ENCODE measurements at regions not wholly inside any gene's neighbourhood (a gene's known extent, or its start where the extent isn't known, plus 50 kb on each side); places are given as distances from the start of the nearest gene placed in this dataset.
"Not testable (repeated sequence)": the region's sequence is repeated elsewhere in the genome, so short reads cannot be mapped to it uniquely, and the experiment has no call there.

DNA sequence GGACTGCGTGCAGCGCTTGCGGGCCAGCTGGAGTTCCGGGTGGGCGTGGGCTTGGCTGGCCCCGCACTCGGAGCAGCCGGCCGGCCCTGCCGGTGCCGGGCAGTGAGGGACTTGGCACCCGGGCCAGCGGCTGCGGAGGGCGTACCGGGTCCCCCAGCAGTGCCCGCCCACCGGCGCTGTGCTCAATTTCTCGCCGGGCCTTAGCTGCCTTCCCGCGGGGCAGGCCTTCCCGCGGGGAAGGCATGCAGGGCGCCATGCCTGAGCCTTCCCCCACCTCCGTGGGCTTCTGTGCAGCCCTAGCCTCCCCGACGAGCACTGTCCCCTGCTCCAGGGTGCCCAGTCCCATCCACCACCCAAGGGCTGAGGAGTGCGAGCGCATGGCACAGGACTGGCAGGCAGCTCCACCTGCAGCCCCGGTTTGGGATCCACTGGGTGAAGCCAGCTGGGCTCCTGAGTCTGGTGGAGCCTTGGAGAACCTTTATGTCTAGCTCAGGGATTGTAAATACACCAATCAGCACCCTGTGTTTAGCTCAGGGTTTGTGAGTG lies 975.0 kb upstream of the NRXN1 start:
- not testable (repeated sequence) for DNase-seq (ENCODE audit: low spot score)

- DNase-seq (ENCODE audit: low spot score): no peak
Observed at GRCh38 chr2:52000151-52000855, 968.4 kb upstream of the NRXN1 start.

DNA sequence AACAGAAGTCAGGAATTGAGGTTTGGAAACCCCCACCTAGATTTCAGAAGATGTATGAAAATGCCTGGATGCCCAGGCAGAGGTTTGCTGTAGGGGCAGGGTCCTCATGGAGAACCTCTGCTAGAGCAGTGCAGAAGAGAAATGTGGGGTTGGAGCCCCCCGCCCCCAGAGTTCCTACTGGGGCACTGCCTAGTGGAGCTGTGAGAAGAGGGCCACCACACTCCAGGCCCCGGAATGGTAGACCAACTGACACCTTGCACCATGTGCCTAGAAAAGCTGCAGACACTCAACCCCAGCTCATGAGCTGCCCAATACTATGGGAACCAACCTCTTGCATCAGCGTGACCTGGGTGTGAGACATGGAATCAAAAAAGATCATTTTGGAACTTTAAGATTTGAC lies 967.0 kb upstream of the NRXN1 start:
- DNase-seq (ENCODE audit: low spot score): no peak

DNA sequence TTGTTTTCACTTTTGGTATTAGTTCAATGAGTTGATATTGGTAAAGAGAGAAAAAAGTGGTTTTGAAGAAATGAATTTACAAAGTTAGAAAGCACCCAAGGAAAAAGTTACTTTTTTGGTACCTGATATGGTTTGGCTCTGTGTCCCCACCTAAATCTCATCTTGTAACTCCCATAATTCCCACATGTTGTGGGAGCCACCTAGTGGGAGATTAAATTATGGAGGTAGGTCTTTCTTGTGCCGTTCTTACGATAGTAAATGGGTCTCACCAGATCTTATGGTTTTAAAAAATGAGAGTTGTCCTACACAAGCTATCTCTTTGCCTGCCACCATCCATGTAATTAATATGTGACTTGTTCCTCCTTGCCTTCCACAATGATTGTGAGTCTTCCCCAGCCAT lies 965.6 kb upstream of the NRXN1 start:
- no peak for DNase-seq (ENCODE audit: low spot score)

- DNase-seq (ENCODE audit: low spot score): no peak
Observed at GRCh38 chr2:51995293-51995692, 963.4 kb upstream of the NRXN1 start.

DNA sequence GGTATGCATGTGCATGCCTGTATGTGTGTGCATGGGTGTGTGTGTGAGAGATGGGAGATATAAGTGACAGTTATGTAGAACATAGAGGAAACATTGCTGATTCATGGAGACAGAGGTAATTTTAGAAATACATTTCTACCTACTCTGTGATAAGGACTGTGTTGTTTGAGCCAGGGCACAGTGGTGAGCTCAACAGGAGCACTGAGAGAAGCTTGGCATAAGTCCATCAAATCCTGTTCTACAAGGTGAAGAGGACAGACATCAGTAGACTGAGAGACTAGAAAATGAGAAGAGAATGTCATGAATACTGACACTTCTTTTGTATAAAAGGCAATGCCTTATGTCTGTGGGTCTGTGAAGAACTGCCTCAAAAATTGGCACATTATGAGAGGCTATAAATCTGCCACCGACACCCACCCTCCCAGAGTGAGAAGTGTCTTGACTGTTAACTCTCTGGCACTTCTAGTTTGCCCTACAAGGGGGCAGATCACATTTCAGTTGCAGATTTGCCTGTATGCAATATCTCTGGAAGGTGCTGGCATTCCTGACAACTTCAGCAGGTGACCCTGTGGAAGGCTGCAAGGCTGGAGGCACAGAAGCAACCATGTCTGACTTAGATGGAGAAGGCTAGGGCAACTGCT lies 962.3 kb upstream of the NRXN1 start:
- DNase-seq (ENCODE audit: low spot score): peak; percentile 13

DNA sequence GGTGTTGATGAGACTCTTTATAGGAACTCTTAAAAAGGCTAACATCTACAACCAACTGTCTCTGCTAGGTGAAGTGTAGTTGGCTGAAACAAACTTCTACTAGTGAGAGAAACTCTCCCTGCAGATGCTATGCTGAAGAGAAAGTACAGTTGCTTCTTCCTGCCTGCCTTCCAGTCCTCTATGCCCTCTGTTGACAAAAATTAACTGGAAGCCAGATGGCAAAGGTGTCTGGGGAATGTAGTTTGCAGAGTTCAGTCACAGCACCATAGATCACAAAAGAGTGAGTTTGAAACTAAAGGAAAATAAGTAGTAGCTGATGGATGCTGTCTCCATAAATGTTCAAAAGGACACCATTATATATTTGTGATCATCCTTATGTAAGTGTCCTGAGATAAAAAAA lies 958.8 kb upstream of the NRXN1 start:
- DNase-seq (ENCODE audit: low spot score): no peak

GRCh38 chr2:51986101-51986500 lies 954.2 kb upstream of the NRXN1 start:
- DNase-seq (ENCODE audit: low spot score): no peak

GRCh38 chr2:51981783-51982182 lies 949.9 kb upstream of the NRXN1 start:
- DNase-seq (ENCODE audit: low spot score): no peak

DNA sequence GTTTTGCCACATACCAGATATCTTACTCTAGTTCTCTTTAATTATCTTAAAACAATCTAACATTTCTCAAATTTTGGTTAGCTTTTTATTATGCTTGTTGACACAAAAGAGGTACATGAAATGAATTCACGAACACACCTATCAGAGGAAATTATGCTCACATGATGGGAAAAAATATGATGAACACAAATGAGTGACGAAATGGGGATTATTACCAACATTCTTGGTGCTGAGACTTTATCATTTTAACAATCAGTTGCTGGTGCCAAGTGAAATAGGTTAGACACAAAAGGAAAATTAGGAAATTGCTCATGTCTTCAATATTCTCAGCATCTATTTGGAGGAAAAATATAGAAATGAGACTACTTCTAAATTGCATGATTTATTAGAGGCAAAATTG lies 944.7 kb upstream of the NRXN1 start:
- DNase-seq (ENCODE audit: low spot score): no peak

GRCh38 chr2:51971136-51971535 lies 939.2 kb upstream of the NRXN1 start:
- no peak for DNase-seq (ENCODE audit: low spot score)

- DNase-seq (ENCODE audit: low spot score): no peak
Observed at GRCh38 chr2:51969347-51969746, 937.4 kb upstream of the NRXN1 start.

- no peak for DNase-seq (ENCODE audit: low spot score)
Observed at GRCh38 chr2:51960841-51961335, 929.0 kb upstream of the NRXN1 start.

GRCh38 chr2:51960281-51960680 lies 928.3 kb upstream of the NRXN1 start:
- DNase-seq (ENCODE audit: low spot score): no peak

- no peak for DNase-seq (ENCODE audit: low spot score)
Observed at GRCh38 chr2:51959696-51960095, 927.8 kb upstream of the NRXN1 start.

DNA sequence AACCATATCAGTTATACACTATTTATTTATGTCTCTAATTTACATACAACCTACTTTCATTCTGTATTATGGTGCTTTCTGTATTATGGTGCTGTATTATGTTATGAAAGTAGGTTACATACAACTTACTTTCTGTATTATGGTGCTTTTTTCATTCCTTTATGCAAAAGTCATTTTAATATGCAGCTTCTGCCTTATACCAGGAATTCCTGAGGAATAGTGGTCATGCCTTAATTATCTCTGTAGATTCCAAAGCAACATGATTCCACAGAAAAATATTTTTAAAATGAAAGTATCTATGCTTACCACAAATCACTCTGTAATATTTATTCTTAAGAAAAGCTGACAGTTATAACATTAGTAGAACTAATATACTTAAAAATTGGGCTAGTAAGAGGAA lies 922.0 kb upstream of the NRXN1 start:
- DNase-seq (ENCODE audit: low spot score): no peak

- no peak for DNase-seq (ENCODE audit: low spot score)
Observed at GRCh38 chr2:51921076-51921475, 889.1 kb upstream of the NRXN1 start.

- no peak for DNase-seq (ENCODE audit: low spot score)
Observed at GRCh38 chr2:51920509-51920908, 888.6 kb upstream of the NRXN1 start.

- no peak for DNase-seq (ENCODE audit: low spot score)
Observed at GRCh38 chr2:51919395-51919794, 887.5 kb upstream of the NRXN1 start.

DNA sequence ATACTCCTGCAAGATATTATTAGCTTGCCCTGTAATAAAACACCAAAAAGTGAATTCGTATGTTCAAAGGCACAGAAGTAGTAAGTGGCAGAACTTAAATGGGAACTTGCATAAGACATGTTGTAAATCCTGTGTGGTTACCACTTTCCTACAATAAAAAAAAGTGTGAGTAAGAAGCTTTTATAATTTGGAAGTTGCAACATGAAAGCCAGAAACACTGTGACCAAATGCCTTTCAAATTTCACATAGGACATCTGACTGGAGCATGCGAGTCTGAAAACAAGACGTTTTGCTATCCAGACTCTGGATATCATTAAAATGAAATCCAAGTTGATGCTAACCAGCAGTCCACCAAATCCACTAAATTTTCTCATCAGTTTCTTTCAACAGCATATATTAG lies 886.2 kb upstream of the NRXN1 start:
- DNase-seq (ENCODE audit: low spot score): no peak

- DNase-seq (ENCODE audit: low spot score): peak; percentile 7
Observed at GRCh38 chr2:51903728-51904127, 871.8 kb upstream of the NRXN1 start.

- DNase-seq (ENCODE audit: low spot score): no peak
Observed at GRCh38 chr2:51899643-51900042, 867.7 kb upstream of the NRXN1 start.

- DNase-seq (ENCODE audit: low spot score): not testable (repeated sequence)
Observed at GRCh38 chr2:51894584-51894983, 862.7 kb upstream of the NRXN1 start.

DNA sequence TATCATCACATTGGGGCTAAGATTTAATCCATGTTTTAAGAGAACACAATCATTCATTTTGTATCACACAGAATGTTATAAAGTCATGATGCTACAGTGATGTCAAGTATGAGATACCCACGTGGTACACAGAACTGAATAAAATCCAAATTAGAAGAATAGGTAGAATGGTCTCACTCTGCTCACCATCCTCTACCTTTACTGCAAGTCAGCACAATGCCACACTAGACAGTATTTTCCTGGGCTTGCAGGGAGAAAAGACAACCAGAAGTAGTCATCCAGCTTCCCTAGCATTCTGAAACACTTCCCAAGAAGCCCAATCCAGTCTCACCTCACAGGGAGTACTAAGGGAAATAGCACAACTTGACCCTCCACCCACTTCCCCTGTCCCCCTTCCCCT lies 856.2 kb upstream of the NRXN1 start:
- DNase-seq (ENCODE audit: low spot score): no peak
